NCI-H774 (cell line): ENCODE measurements at regions not wholly inside any gene's neighbourhood (a gene's known extent, or its start where the extent isn't known, plus 50 kb on each side); places are given as distances from the start of the nearest gene placed in this dataset.
A peak's percentile ranks its signal among the peaks of the same experiment; 100 is the strongest.

Experiments used
- DNase-seq: peaks from one replicate; lab custom pipeline; 2025; lab: John Stamatoyannopoulos, UW

DNA sequence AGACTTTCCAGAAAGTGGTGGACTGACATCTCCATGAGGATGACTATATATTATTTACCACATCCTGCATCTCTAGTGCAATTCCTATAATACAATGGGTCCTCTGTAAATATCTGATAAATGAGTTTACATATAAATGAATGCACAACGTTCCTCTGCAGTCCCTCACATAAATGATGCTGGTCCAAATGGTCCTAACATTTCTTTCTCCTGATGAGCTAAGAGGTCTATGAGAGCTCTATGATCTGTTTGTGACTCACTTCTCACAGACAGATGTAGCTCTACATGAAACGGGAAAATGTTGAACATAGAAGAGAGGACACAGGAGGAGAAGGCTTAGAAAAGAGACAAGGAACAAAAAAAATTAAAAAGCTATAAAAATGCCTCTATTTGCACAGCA lies 201.2 kb upstream of the PIK3C3 start:
- no peak for DNase-seq

- DNase-seq: no peak
These were observed 202.2 kb upstream of the PIK3C3 start for GRCh38 chr18:41752826-41753225.

DNA sequence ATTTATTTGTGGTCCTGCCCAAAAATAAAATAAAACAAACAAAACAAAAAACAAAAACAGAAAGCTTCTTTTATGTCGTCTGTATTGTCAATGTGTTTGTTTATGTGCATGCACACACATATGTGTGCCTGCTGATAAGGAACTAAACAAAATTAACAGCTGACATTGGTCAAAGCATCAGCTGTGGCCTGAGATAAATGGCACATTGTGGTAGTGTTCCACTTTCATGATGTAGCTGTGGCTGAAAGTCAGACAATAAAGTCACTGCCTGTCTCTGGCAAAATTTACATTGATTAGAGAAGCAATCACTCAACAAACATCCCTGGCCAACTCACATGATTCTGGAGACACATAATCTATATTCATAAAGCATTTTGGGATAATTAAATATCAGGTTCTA lies 203.4 kb upstream of the PIK3C3 start:
- DNase-seq: no peak

- DNase-seq: no peak
These were observed 203.9 kb upstream of the PIK3C3 start for GRCh38 chr18:41751161-41751560.

DNA sequence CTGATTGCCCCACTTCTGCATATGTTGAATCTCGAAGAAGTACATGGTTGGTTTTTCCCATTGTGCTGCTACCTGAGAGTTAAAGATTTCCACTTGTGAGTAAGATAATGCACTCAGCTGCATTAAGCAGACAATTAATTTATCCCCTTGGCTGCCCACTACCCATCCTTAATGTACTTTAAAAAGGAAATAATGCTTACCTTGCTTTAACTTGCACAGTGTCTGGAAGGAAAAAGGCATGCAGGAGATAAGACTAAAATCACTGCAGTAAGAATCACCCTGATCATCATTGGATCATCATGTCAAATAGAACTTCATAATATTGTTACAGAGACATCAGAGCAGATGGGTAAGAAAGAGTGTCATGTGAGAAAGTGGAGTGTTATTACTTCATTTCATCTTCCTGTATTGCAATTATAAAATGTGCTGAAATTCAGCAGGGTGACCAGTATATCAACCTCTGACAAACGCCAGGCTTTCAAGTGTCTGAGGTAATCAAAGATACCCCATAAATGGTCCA lies 207.3 kb upstream of the PIK3C3 start:
- DNase-seq: no peak

- peak; percentile 58 for DNase-seq
These were observed 209.6 kb upstream of the PIK3C3 start for GRCh38 chr18:41745166-41746049.

DNA sequence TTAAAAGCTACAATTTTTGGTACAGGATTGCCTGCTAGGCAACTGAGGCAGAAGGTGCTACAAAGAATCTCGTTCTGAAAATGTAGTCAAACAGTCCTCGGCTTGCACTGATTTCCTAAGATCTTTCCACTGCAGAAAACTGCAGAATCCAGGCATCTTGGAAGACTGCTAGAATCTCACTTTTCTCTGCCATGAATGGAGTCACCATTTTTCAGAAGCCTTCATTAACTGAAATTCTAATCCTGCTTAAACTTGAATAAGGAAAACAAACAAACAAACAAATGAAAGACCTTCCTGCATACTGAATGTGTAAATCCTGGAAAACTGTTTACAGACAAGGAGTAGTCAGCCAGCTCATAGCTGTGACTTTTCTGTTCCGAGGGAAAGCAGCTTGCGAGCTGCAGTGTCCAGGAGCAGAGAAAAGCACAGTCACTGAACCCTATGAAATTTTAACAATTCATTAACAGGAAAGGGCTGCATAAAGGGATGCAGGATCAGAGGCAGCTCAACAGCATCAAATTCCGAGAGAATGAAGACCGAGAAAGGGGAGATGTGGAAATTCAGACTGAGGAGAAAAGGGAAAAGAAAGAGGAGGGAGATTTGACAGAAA lies 210.5 kb upstream of the PIK3C3 start:
- no peak for DNase-seq

DNA sequence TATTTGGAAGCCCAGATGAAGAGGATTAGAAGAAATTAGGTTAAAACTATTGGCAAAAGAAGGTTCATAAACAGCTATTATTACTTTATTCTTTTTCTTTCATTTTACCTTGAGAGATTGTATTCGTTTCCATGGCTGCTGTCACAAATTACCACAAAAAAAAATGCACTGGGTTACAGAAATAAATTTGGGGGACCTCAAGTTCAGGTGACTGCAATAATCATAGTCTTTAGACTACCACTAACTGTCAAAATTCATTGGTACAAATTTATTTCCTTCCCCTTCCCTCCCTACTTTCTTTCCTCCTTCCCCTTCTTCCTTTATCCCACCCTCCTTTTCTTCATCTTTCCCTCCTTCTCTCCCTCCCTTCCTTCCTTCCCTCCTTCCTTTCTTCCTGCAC lies 217.8 kb upstream of the PIK3C3 start:
- no peak for DNase-seq

DNA sequence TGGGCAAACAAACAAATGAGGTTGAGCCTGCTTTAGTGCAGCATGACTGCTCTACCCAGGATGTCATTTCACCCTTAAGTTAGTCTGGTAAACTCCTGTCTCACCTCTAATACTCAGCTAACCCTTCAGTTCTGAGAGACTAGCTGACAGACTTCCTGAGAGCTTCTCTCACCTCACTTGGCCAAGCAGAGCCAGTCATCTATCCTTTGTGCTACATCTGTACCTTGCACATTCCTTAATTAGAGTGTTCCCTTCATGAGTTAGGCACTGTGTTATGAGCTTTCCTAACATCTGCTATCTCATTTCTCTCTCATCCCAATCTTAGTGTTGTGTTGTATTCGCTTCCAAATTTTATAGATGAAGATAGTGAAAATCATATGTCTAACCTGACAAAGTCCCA lies 220.1 kb upstream of the PIK3C3 start:
- DNase-seq: no peak

DNA sequence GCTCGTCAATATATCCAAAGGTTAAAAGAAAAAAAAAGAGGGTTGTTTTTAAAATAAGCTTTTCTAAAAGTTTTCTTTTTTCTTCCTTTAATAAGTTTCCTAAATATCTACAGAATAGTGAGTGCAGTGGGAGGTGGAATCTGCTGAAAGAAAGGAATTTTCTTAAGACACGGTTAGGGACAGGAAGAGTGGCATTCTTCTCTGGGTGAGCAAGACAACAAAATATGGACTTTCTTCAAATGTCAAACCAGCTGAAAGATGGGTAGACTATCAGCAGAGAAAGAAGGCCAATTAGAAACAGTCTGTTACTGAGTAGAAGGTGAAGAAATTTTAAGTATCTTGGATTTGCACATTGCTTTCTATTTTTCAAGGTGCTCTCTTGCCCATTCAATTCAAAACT lies 222.7 kb upstream of the PIK3C3 start:
- DNase-seq: no peak

- DNase-seq: no peak
These were observed 223.2 kb upstream of the PIK3C3 start for GRCh38 chr18:41731884-41732283.

- DNase-seq: no peak
These were observed 230.8 kb upstream of the PIK3C3 start for GRCh38 chr18:41724195-41724594.

GRCh38 chr18:41721103-41721790 lies 233.8 kb upstream of the PIK3C3 start:
- no peak for DNase-seq

DNA sequence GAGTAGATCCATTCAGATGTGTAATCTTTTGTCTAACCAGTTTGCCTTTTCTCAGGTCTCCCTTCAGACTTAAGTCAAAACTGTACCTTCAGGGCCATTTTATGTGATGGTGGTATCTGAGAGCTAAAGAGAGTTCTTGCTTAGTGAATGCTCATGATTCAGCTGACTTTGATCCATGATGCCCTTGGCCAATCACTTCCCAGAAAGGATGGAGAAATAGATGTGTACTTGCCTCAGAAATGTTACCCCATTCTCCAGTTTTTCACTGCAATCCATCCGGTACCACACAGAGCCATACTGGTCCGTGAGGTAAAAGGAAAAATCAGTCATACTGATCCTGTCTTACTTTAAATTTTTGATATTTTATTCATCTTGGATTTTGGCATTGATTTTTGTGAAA lies 234.8 kb upstream of the PIK3C3 start:
- DNase-seq: no peak

GRCh38 chr18:41719808-41720207 lies 235.2 kb upstream of the PIK3C3 start:
- DNase-seq: no peak

DNA sequence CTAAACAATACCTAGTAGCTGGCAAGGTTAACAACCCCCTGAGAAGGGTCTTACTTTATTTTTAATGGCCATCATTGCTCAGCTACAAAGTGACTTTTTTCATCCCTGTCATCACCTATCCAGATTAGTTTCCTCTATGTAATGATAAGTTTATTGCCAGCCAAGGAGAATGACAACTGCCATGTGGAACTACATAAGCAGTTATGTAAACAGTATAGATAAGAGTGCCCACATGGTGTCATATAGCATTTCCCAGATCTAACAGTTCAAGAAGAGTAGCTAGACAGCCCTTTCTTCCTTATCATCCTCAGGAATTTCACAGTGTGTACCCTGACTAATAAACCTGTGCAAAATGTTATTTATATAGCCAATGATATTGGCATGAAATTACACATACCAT lies 240.2 kb upstream of the PIK3C3 start:
- no peak for DNase-seq

GRCh38 chr18:41713969-41714825 lies 240.8 kb upstream of the PIK3C3 start:
- DNase-seq: no peak

DNA sequence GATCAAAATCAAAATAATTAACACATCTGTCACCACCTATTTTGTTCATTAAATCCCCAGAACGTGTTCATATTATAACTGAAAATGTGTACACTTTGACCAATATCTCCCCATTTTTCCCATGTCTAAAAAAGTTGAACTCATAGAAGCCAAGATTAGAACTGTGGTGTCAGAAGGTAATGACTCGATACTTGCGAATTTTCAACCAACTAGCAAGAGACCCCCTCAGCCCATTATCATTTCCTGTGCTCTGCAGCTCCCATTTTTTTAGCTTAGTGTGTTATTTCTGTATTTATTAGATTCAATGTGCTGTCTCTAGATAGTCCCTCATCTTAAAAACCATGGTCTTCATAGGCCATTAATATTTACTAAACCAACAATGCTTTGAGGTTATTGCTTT lies 248.7 kb upstream of the PIK3C3 start:
- DNase-seq: no peak

- DNase-seq: no peak
These were observed 251.1 kb upstream of the PIK3C3 start for GRCh38 chr18:41703744-41704530.

DNA sequence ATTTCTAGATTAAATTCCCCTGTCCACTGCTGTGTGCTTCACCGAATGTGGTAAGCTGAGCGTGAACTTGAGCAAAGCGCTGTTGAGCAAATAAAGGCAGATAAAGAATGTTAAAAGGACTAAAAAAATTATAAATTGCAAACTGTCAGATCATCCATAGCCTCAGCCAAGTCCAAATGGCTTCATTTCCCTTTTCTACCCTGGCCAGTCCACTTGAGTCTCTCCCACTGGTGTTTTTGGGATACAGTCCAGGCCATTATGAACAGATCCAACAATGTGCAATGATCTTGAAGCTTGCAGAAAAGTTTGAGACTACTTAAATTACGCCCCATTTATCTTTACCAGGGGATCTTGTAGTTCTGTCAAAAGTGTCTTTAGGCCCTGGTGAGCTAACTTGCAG lies 254.6 kb upstream of the PIK3C3 start:
- DNase-seq: no peak

GRCh38 chr18:41695441-41695840 lies 259.6 kb upstream of the PIK3C3 start:
- no peak for DNase-seq
